Stimulated activated CD8-positive, alpha-beta memory T cell treated with anti-CD3 and anti-CD28 coated beads, Interleukin-7, amount 100 ng/mL, for 4 hours (primary cell): ENCODE measurements at regions not wholly inside any gene's neighbourhood (a gene's known extent, or its start where the extent isn't known, plus 50 kb on each side); places are given as distances from the start of the nearest gene placed in this dataset.
"Not testable (repeated sequence)": the region's sequence is repeated elsewhere in the genome, so short reads cannot be mapped to it uniquely, and the experiment has no call there.

Experiments
- DNase-seq, 2 donors: peaks; one replicate each; pipeline ENCODE4 v3.0.0-alpha.2; 2020; ENCODE audit warnings: low read depth in 2 of 2

- no peak for DNase-seq
Measured at GRCh38 chr17:51387986-51388385, 127.6 kb downstream of the UTP18 start.

GRCh38 chr17:51389875-51390274, 129.5 kb downstream of the UTP18 start:
- no peak for DNase-seq

GRCh38 chr17:51391982-51392654, 131.8 kb downstream of the UTP18 start:
- no peak for DNase-seq

- DNase-seq, result no peak
Measured at GRCh38 chr17:51395621-51396020, 135.3 kb downstream of the UTP18 start.

DNA sequence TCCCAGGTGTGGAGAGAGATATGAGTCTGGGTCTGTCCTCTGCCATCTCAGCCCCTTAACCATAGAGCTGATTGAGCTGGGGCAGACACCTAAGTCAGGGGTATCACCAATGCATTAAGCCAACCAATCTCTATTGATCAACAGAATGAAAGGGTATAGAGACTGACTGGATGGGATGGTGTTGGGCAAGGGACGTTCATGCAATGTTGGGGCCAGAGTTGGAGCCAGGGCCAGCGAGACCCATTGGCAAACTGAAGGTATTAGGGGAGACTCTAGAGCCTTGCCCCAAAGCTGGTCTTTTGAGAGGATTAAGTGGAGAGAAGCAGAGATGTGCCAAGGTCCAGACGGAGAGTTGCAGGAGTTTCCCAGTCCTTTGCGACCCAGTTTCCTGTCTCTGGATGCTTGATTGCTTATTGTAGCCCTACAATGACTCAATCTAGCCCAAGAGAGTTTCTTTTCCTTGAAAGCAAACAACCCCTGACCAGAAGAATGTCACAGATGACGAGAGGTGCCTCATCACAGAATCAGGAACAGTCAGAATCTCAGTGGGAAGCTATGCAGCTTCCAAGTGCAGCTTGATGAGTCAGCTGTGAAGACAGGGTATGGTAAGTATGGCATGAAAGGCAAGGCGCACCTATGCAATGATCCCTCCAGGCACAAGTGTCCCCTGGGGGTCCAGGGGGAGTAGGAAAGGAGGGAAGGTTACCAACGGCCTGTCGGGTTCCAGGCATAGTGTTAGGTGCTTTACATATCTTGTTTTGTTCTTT, 137.2 kb downstream of the UTP18 start:
- no peak for DNase-seq

DNA sequence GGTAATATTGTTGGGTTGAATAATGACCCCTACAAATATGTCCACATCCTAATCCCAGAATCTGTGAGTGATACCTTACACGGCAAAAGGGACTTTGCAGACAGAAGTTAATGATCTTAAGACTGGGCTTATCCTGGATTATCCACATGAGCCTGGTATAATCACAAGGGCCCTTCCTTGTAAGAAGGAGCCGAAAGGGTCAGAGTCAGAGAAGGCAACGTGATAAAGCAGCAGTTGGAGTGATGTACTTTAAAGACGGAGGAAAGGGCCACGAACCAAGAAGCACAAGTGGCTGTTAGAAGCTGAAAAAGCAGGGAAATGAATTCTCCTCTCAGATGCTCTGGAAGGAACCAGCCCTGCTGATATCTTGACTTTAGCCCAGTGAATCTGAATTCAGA, 137.8 kb downstream of the UTP18 start:
- DNase-seq, result no peak

DNA sequence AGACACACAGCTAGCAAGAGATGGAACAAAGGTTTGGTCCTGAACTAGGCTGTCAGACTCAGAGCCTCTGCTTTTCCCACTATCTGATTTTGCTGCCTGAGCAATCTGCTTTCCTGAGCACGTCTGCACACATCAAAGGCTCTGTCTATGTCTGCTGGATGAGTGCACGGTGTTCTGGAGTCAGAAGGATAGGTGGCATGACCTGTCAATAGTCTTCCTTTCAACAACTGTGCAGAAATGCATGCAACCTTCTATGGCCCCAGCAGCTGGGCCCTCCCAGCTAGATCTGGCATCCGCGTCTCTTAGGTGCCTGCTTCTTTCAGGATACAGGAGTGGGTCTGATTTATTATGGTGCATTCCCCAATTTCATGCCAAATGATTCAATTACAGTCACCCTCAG, 138.3 kb downstream of the UTP18 start:
- DNase-seq, result no peak

- DNase-seq, result no peak
Measured at GRCh38 chr17:51401279-51401678, 140.9 kb downstream of the UTP18 start.

DNA sequence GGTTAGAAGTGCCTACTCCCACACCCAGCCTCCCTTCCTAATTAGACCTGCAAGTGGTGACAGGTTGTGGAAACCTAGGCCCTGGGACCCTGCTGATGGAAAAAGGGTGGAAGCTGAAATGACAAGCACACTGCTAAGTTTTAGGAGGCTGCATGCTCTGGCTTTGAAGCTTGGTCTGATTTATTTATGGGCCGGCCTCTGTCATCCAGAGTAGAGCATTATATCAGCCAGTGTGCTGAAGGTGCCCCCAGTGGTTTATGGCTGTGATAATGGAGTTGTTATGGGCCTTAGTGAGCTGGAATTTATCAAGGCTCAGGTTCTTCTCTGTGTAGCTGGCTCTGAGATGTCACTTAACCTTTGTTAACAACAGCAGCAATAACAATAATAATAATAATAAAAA, 142.6 kb downstream of the UTP18 start:
- no peak for DNase-seq

DNA sequence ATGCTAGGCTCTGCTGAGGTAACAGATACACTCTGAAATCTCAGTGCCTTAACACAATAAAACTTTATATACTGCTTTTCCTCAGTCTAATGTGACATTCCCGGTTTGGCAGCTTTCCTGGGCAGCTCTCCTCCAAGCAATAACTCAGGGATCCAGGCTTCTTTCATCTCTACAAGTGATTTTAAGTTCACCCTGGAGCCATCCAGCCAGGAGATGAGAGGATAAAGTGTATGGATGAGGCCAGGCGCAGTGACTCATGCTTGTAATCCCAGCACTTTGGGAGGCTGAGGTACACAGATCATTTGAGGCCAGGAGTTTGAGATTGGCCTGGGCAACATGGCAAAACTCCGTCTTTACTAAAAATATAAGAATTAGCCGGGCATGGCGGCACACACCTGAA, 147.2 kb downstream of the UTP18 start:
- DNase-seq, result no peak

GRCh38 chr17:51419476-51419875, 159.1 kb downstream of the UTP18 start:
- DNase-seq, result no peak

- DNase-seq, result no peak
Measured at GRCh38 chr17:51421525-51421924, 161.2 kb downstream of the UTP18 start.

GRCh38 chr17:51422634-51423033, 162.3 kb downstream of the UTP18 start:
- no peak for DNase-seq

DNA sequence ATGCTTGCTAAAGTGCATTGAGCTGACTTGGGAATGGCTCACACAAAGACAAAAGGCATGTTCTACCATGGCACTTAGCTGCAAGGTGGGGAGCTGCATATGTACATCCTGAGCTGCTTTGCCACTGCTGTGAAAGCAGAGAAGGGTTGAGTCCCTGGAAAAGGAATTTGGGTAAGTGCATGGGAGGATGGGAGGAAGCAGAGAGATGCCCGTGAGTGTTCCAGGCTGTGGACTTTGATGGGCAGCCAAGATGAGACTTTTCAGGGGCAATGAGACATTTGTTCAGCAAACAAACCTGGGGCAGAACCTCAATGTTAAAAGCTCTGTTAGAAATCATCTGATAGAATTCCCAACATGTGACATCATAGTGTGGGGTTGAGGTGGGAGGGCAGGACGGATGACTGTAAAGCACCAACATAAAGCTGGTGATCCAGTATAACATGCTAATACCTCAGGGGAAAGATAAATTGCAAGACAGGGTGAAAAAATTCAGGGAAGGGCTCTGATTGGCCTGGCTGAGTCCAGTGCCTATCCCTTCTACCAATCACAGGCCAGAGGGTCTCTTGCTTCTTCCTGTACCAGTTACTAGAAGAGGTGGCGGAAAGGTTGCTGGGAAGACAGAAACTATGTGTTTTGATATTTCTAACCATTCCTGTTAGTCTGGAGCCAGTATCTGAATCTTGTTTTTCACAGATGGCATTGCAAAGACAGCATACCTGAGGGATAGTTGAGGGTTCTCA, 163.2 kb downstream of the UTP18 start:
- DNase-seq, result no peak

DNA sequence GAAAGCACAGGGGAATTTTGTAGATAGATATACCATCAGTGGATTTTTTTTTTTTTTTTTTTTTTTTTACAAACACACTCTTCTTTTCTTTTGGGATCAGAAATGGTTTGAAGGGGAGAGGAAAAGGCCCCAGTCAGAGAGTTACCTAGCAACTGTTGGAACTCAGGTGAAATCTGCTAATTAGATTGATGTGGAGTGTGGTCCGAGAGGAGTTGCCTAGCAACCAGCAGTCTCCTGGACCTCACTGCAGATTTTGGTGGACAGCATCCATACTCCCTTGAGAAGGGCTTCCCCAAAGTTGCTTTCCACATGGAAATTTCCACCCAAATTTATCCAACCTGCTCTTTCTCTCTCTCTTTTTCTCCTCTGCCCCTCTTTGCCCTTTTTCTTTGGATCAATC, 165.4 kb downstream of the UTP18 start:
- no peak for DNase-seq

- no peak for DNase-seq
Measured at GRCh38 chr17:51427323-51427811, 167.0 kb downstream of the UTP18 start.

- DNase-seq, result peak; percentile 42 to 57
Measured at GRCh38 chr17:51427856-51428255, 167.5 kb downstream of the UTP18 start.

DNA sequence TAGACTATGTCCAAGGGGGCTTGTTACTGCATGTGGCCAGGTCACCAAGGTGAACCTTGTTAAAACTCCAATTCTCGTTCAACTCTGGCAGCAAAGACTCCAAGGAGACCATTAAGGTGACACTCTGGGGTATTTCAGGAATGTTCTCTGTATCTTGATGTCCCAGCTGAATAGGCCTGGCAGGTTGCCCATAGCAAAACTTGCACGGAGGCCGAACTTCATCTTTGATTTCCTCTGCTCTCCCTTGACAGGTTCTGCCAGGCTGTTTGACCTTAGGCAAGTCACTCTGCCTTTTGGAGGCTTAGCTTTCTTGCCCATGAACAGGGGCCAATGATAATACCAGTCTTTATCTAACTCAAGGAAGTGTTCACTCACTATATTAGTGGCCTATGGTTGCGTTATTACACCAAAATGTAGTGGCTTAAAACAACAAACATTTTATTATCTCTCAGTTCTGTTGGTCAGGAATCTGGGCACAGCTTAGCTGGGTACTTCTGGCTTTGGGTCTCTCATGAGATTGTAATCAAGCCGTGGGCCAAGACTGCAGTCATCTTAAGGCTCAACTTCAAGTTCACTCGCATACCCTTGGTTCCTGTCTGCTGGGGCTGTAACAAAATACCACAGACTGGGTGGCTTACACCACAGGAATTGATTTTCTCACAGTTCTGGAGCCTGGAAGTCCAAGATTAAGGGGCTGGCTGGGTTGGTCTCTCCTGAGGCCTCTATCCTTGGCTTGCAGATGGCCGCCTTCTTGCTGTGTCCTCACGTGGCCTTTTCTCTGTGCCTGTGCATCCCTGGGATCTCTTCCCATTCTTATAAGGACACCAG, 168.5 kb downstream of the UTP18 start:
- DNase-seq, result no peak

GRCh38 chr17:51429938-51430337, 169.6 kb downstream of the UTP18 start:
- not testable (repeated sequence) for DNase-seq

DNA sequence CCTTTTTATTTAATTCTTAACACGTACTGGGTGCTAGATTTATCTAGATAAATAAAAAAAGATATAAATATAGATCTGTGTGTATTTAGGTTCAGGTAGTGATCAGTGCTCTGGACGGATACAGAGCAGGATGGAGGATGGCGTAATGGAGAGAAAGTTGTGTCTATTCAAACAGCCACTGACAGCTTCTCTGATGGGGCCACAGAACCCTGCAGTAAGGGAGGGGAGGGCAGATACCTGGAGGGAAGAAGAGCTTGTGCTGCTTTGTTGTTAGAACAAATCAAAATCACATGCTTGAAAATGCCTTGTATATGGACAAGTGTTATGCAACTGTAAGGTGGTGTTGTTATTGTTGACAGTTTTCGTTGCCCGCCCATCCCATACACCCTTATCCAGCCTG, 170.2 kb downstream of the UTP18 start:
- no peak for DNase-seq

- no peak for DNase-seq
Measured at GRCh38 chr17:51434434-51435170, 174.3 kb downstream of the UTP18 start.
